ENCODE measurements at regions not wholly inside any gene's neighbourhood (a gene's known extent, or its start where the extent isn't known, plus 50 kb on each side); places are given as distances from the start of the nearest gene placed in this dataset.

- intact Hi-C loops (cut with DNase I; ENCODE audit: low total_unique reads) = no loop called here
These were observed 443.8 kb upstream of the EEF2KMT start for GRCh38 chr16:5541356-5541755.

GRCh38 chr16:5537347-5537746 lies 439.8 kb upstream of the EEF2KMT start:
- no peak overlapping the region for H3K27ac ChIP-seq
- intact Hi-C loops (cut with DNase I; ENCODE audit: low total_unique reads) = no loop called here
- no peaks in the 10 kb centered on the region for H3K27me3 ChIP-seq
- no peak for DNase-seq
- no peaks in the 10 kb centered on the region for H3K36me3 ChIP-seq
- no peaks in the 10 kb centered on the region for H3K4me1 ChIP-seq
- H3K4me3 ChIP-seq = no peak overlapping the region
- no peaks in the 10 kb centered on the region for H3K9me3 ChIP-seq
- TF ChIP-seq CTCF (IDR thresholded peaks at IDR 0.05) = no peak
- TF ChIP-seq POLR2A (IDR thresholded peaks at IDR 0.05) = no peak

More at GRCh38 chr16:5541356-5541755, 443.8 kb upstream of the EEF2KMT start:
- TF ChIP-seq POLR2A (IDR thresholded peaks at IDR 0.05) (no peak), CTCF (IDR thresholded peaks at IDR 0.05) (no peak)
- H3K27ac ChIP-seq = no peak overlapping the region
- no peaks in the 10 kb centered on the region for H3K27me3 ChIP-seq
- no peaks in the 10 kb centered on the region for H3K4me1 ChIP-seq
- H3K36me3 ChIP-seq = no peaks in the 10 kb centered on the region
- no peak for DNase-seq
- no peak overlapping the region for H3K4me3 ChIP-seq
- no peaks in the 10 kb centered on the region for H3K9me3 ChIP-seq

GRCh38 chr16:5533321-5533888 lies 435.8 kb upstream of the EEF2KMT start:
- Histone ChIP-seq H3K36me3 (no peaks in the 10 kb centered on the region), H3K27ac (no peak overlapping the region), H3K4me3 (no peak overlapping the region), H3K9me3 (no peaks in the 10 kb centered on the region), H3K4me1 (no peaks in the 10 kb centered on the region), H3K27me3 (no peaks in the 10 kb centered on the region)
- TF ChIP-seq CTCF (IDR thresholded peaks at IDR 0.05) (no peak), POLR2A (IDR thresholded peaks at IDR 0.05) (no peak)
- DNase-seq = no peak
- intact Hi-C loops (cut with DNase I; ENCODE audit: low total_unique reads) = no loop called here

GRCh38 chr16:5527817-5528216 lies 430.2 kb upstream of the EEF2KMT start:
- Histone ChIP-seq H3K4me3 (no peak overlapping the region), H3K4me1 (no peaks in the 10 kb centered on the region), H3K9me3 (no peaks in the 10 kb centered on the region), H3K27ac (no peak overlapping the region), H3K27me3 (no peaks in the 10 kb centered on the region), H3K36me3 (no peaks in the 10 kb centered on the region)
- intact Hi-C loops (cut with DNase I; ENCODE audit: low total_unique reads) = no loop called here
- TF ChIP-seq POLR2A (IDR thresholded peaks at IDR 0.05) = no peak
- TF ChIP-seq CTCF (IDR thresholded peaks at IDR 0.05) = no peak
- DNase-seq = no peak

- no peak for DNase-seq
- Histone ChIP-seq H3K36me3 (no peaks in the 10 kb centered on the region), H3K4me1 (no peaks in the 10 kb centered on the region), H3K27ac (no peak overlapping the region), H3K27me3 (no peaks in the 10 kb centered on the region), H3K9me3 (no peaks in the 10 kb centered on the region), H3K4me3 (no peak overlapping the region)
- TF ChIP-seq POLR2A (IDR thresholded peaks at IDR 0.05) (no peak), CTCF (IDR thresholded peaks at IDR 0.05) (no peak)
- intact Hi-C loops (cut with DNase I; ENCODE audit: low total_unique reads) = no loop called here
These were observed 429.2 kb upstream of the EEF2KMT start for GRCh38 chr16:5526826-5527225.

All from uterus (tissue), 3 donors.